ENCODE measurements at regions not wholly inside any gene's neighbourhood (a gene's known extent, or its start where the extent isn't known, plus 50 kb on each side); places are given as distances from the start of the nearest gene placed in this dataset.

DNA sequence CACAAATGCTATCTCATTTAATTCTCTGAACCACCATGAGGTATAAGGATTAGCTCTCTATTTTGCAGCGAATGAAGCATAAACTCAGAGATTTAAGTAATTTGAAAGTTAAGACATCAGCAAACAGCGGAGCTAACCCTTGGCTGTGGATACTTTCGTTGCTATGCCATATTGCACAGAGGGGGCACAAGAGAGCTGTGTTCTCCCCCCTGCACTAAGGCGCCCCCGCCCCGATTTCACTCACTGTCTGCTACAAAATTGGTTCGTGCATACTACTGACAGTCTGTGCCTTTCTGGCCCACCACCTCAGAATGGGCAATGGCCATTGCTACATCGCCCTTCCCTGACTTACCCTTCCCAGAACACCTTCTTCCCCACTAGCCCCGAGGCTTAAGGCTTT lies 105.7 kb upstream of the OBI1 start:
- H3K4me1 Mint-ChIP-seq = no peaks in the 10 kb centered on the region
- no peaks in the 10 kb centered on the region for H3K27me3 Mint-ChIP-seq
- H3K27ac Mint-ChIP-seq = no peak overlapping the region
- no peak for DNase-seq
- H3K4me3 Mint-ChIP-seq = no peak overlapping the region
- ATAC-seq = no peak
- H3K9me3 Mint-ChIP-seq = no peaks in the 10 kb centered on the region
- no peaks in the 10 kb centered on the region for H3K36me3 Mint-ChIP-seq (ENCODE audit: low read depth)

DNA sequence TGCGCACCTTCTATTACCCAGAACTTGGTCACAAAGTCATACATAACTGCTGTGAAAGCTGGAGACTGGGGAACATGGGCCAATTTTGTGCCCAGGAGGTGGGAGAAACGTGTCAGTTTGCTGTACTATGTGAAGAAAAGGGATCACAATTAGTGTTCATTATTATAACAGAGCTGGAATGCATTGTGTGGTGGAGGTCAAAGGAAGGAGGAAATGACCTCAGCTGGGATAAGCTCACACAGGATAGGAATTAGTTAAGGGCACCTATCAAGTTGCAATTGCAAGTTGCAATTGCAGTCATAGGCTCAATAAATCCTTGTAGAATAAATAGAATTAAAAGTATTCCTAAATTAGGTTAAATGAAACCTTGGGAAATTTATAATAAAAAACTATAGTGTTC lies 103.9 kb upstream of the OBI1 start:
- Mint-ChIP-seq H3K4me3 (no peak overlapping the region), H3K4me1 (no peaks in the 10 kb centered on the region), H3K36me3 (ENCODE audit: low read depth) (no peaks in the 10 kb centered on the region), H3K9me3 (no peaks in the 10 kb centered on the region), H3K27ac (no peak overlapping the region), H3K27me3 (no peaks in the 10 kb centered on the region)
- DNase-seq = no peak
- ATAC-seq = no peak

GRCh38 chr13:78759704-78760103 lies 100.7 kb upstream of the OBI1 start:
- H3K27me3 Mint-ChIP-seq = no peaks in the 10 kb centered on the region
- no peak overlapping the region for H3K4me3 Mint-ChIP-seq
- H3K27ac Mint-ChIP-seq = no peak overlapping the region
- H3K36me3 Mint-ChIP-seq (ENCODE audit: low read depth) = no peaks in the 10 kb centered on the region
- H3K4me1 Mint-ChIP-seq = no peaks in the 10 kb centered on the region
- H3K9me3 Mint-ChIP-seq = no peaks in the 10 kb centered on the region
- DNase-seq = no peak
- ATAC-seq = no peak

DNA sequence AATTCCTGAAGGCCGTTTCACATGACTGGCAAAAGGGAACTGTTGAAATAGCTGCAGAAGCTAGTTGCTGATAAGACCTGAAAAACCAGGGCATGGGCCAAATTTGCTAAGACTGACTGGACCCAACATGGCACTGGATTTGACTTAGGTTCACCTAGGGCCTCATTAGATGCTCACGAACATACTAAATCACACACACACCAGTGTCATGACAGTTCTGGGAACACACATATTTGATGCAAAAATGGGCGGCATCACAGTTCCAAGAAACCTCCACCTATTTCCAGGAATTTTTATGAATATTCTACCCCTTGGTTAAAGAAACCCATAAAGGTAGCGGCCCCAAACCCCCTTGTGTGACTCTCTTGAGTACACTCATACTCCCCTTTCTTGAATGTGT lies 99.6 kb upstream of the OBI1 start:
- no peaks in the 10 kb centered on the region for H3K9me3 Mint-ChIP-seq
- no peak overlapping the region for H3K27ac Mint-ChIP-seq
- DNase-seq = no peak

GRCh38 chr13:78753435-78753834 lies 94.5 kb upstream of the OBI1 start:
- H3K4me1 Mint-ChIP-seq = no peaks in the 10 kb centered on the region
- H3K27ac Mint-ChIP-seq = no peak overlapping the region
- no peak overlapping the region for H3K4me3 Mint-ChIP-seq
- no peak for ATAC-seq
- H3K36me3 Mint-ChIP-seq (ENCODE audit: low read depth) = no peaks in the 10 kb centered on the region
- DNase-seq = no peak
- peaks cover 4% of the 10 kb centered on the region for H3K27me3 Mint-ChIP-seq
- H3K9me3 Mint-ChIP-seq = no peaks in the 10 kb centered on the region

More for the DNA sequence above, 99.6 kb upstream of the OBI1 start:
- no peaks in the 10 kb centered on the region for H3K4me1 Mint-ChIP-seq
- no peak overlapping the region for H3K4me3 Mint-ChIP-seq
- H3K36me3 Mint-ChIP-seq (ENCODE audit: low read depth) = no peaks in the 10 kb centered on the region
- ATAC-seq = no peak
- peaks cover 3% of the 10 kb centered on the region for H3K27me3 Mint-ChIP-seq

DNA sequence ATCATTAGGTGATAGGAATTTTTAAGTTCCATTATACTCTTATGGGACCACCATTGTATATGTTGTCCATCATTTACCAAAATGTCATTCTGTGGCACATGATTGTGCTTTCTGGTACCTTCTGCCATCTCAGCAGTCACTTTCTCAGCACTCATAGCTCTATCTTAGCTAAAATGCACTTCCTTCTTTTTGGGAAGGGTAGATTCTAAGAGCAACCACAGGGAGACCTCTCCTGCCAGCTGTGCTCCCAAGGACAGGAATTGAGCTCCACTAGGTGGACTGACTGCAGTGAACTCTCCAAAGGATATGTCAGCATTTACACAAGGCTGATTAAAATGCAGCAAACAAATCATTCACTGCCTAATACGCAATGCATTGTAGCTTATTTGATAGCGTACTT lies 91.8 kb upstream of the OBI1 start:
- Mint-ChIP-seq H3K36me3 (ENCODE audit: low read depth) (no peaks in the 10 kb centered on the region), H3K4me3 (no peak overlapping the region), H3K27ac (no peak overlapping the region), H3K4me1 (no peaks in the 10 kb centered on the region), H3K9me3 (no peaks in the 10 kb centered on the region), H3K27me3 (peaks cover 4% of the 10 kb centered on the region)
- DNase-seq = no peak
- no peak for ATAC-seq

DNA sequence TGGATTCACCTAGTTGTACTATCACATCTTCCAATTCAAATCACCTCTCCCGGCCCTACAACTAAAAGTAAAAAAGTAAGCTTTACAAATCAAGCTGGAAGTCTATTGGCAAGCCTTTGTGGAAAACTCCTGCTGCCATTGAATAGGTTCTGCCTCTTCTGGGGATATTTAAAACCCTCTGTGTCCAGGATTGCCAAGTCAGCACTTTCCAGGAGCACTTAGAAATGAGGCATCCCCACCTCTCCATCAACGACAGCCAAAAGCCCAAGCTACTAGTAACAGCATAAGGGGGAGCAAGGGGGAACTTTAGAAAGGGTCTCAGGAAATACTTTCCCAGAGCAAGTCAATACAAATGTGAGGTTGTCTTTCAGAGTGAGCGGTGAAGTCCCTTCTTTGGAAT lies 85.0 kb upstream of the OBI1 start:
- ATAC-seq = no peak
- DNase-seq = no peak
- Mint-ChIP-seq H3K4me1 (no peaks in the 10 kb centered on the region), H3K9me3 (no peaks in the 10 kb centered on the region), H3K27ac (no peak overlapping the region), H3K36me3 (ENCODE audit: low read depth) (no peaks in the 10 kb centered on the region), H3K4me3 (no peak overlapping the region), H3K27me3 (peaks cover 5% of the 10 kb centered on the region)

- ATAC-seq (no peak), DNase-seq (no peak)
- no peaks in the 10 kb centered on the region for H3K4me1 Mint-ChIP-seq
- no peak overlapping the region for H3K27ac Mint-ChIP-seq
- no peak overlapping the region for H3K4me3 Mint-ChIP-seq
- peaks cover 5% of the 10 kb centered on the region for H3K27me3 Mint-ChIP-seq
- H3K36me3 Mint-ChIP-seq (ENCODE audit: low read depth) = no peaks in the 10 kb centered on the region
- no peaks in the 10 kb centered on the region for H3K9me3 Mint-ChIP-seq
These were observed 83.7 kb upstream of the OBI1 start for GRCh38 chr13:78742659-78743058.

GRCh38 chr13:78736142-78736541 lies 77.2 kb upstream of the OBI1 start:
- ATAC-seq (no peak), DNase-seq (no peak)
- Mint-ChIP-seq H3K36me3 (ENCODE audit: low read depth) (no peaks in the 10 kb centered on the region), H3K27me3 (peaks cover 1% of the 10 kb centered on the region), H3K4me1 (no peaks in the 10 kb centered on the region), H3K4me3 (no peak overlapping the region), H3K9me3 (no peaks in the 10 kb centered on the region), H3K27ac (no peak overlapping the region)

- Mint-ChIP-seq H3K4me3 (no peak overlapping the region), H3K27me3 (no peaks in the 10 kb centered on the region), H3K36me3 (ENCODE audit: low read depth) (no peaks in the 10 kb centered on the region), H3K9me3 (no peaks in the 10 kb centered on the region), H3K4me1 (no peaks in the 10 kb centered on the region), H3K27ac (no peak overlapping the region)
- no peak for DNase-seq
- ATAC-seq = no peak
These were observed 73.6 kb upstream of the OBI1 start for GRCh38 chr13:78732445-78733017.

GRCh38 chr13:78722700-78723099 lies 63.7 kb upstream of the OBI1 start:
- Mint-ChIP-seq H3K36me3 (ENCODE audit: low read depth) (no peaks in the 10 kb centered on the region), H3K27me3 (peaks cover 6% of the 10 kb centered on the region), H3K9me3 (no peaks in the 10 kb centered on the region), H3K4me1 (no peaks in the 10 kb centered on the region), H3K27ac (no peak overlapping the region), H3K4me3 (no peak overlapping the region)
- no peak for DNase-seq
- no peak for ATAC-seq

DNA sequence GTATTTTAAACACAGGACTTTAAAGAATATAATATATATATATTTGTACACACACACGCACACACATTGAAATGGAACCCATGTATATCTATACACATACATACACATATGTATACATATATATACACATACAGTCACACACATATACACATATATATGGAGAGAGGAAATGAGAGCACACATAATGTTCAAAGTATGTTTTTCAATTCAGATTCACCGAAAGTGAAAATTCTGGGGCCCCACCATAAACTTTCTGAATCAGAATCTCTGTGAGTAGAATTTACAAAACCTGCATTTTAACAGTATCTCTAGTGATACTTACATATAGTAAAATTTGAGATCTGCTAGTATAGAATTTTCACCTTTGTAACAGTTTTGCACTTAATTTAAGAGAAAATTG lies 60.4 kb upstream of the OBI1 start:
- Mint-ChIP-seq H3K4me1 (no peaks in the 10 kb centered on the region), H3K27me3 (peaks cover 2% of the 10 kb centered on the region), H3K27ac (no peak overlapping the region), H3K9me3 (no peaks in the 10 kb centered on the region), H3K36me3 (ENCODE audit: low read depth) (no peaks in the 10 kb centered on the region), H3K4me3 (no peak overlapping the region)
- ATAC-seq (no peak), DNase-seq (no peak)

DNA sequence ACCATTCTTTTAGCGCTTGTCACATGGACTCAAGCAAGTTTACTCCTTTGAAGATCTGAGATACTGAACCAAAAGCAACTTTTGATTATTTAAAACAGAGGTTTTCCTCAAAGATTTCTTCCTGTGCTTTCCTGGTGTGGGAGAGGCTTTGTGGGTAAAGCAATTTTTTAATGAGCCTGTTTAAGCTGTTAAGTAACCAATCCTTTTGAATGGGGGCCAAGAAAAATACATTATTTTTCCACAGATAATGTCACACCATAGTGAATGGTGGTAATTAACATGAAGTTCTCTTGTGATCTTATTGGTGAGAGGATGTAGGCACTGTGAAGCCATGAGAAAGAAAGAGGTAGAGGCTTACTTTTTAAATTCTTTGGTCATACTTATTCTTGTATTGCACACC lies 55.8 kb upstream of the OBI1 start:
- peaks cover under 1% of the 10 kb centered on the region for H3K27me3 Mint-ChIP-seq
- no peaks in the 10 kb centered on the region for H3K4me1 Mint-ChIP-seq
- H3K4me3 Mint-ChIP-seq = no peak overlapping the region
- DNase-seq = no peak
- no peaks in the 10 kb centered on the region for H3K9me3 Mint-ChIP-seq
- no peak overlapping the region for H3K27ac Mint-ChIP-seq
- no peak for ATAC-seq
- H3K36me3 Mint-ChIP-seq (ENCODE audit: low read depth) = no peaks in the 10 kb centered on the region

DNA sequence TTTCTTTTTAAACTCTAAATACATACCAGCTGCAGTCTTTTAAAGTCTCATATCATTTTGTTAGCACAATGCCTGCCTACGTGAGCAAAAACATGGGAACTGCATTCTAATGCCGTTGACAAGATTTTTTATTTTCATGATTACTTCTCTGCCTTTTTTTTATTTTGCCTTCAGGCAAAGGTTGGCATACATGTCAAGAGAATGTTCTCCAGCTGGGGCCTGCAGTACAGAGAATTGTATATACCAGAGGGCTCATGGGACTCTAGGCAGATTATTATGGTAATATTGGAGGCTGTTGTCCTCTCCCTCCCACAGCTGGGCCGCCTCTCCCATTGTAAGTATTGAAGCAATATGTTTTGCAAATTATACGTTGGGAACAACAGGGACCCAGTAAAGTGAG lies 53.9 kb upstream of the OBI1 start:
- DNase-seq = no peak
- H3K27me3 Mint-ChIP-seq = peaks cover 8% of the 10 kb centered on the region
- H3K36me3 Mint-ChIP-seq (ENCODE audit: low read depth) = no peaks in the 10 kb centered on the region
- no peaks in the 10 kb centered on the region for H3K4me1 Mint-ChIP-seq
- ATAC-seq = no peak
- no peak overlapping the region for H3K4me3 Mint-ChIP-seq
- no peak overlapping the region for H3K27ac Mint-ChIP-seq
- H3K9me3 Mint-ChIP-seq = no peaks in the 10 kb centered on the region

DNA sequence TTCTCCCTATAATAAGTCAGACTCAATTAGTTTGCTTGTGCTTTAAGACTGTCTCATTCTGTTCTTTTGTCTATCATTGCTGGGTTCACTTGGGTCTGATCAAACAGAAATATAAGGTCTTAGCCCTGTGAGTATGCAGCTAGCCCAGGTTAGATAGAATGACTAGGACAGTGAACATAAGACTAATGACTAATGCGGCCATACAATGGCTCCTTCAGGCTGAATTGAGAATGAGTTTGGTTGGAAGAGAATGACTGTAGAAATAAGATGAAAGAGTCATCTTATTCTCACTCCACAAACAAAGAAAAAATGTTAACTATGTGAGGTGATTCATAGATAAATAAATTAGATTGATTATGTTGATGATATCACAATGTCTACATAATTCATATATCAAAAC lies 50.1 kb upstream of the OBI1 start:
- peaks cover 12% of the 10 kb centered on the region for H3K27me3 Mint-ChIP-seq
- H3K36me3 Mint-ChIP-seq (ENCODE audit: low read depth) = no peaks in the 10 kb centered on the region
- no peaks in the 10 kb centered on the region for H3K9me3 Mint-ChIP-seq
- no peak for ATAC-seq
- no peak overlapping the region for H3K4me3 Mint-ChIP-seq
- no peak for DNase-seq
- no peak overlapping the region for H3K27ac Mint-ChIP-seq
- H3K4me1 Mint-ChIP-seq = no peaks in the 10 kb centered on the region
